ENCODE measurements at regions not wholly inside any gene's neighbourhood (a gene's known extent, or its start where the extent isn't known, plus 50 kb on each side); places are given as distances from the start of the nearest gene placed in this dataset.

GRCh38 chr2:12934146-12934756 is 217.5 kb downstream of the TRIB2 start:
- DNase-seq, result no peak

- DNase-seq, result no peak
Measured at GRCh38 chr2:12935222-12935621, 218.5 kb downstream of the TRIB2 start.

GRCh38 chr2:12935796-12936195 is 219.1 kb downstream of the TRIB2 start:
- no peak for DNase-seq

GRCh38 chr2:12941203-12941602 is 224.5 kb downstream of the TRIB2 start:
- DNase-seq, result no peak

- no peak for DNase-seq
Measured at GRCh38 chr2:12948231-12948960, 231.7 kb downstream of the TRIB2 start.

- DNase-seq, result no peak
Measured at GRCh38 chr2:12948961-12949353, 232.2 kb downstream of the TRIB2 start.

- DNase-seq, result no peak
Measured at GRCh38 chr2:12949406-12949805, 232.7 kb downstream of the TRIB2 start.

- DNase-seq, result no peak
Measured at GRCh38 chr2:12950174-12950573, 233.4 kb downstream of the TRIB2 start.

- DNase-seq, result no peak
Measured at GRCh38 chr2:12950957-12951656, 234.4 kb downstream of the TRIB2 start.

GRCh38 chr2:12951657-12951973 is 234.9 kb downstream of the TRIB2 start:
- DNase-seq, result no peak

GRCh38 chr2:12953596-12953995 is 236.9 kb downstream of the TRIB2 start:
- DNase-seq, result no peak

GRCh38 chr2:12955864-12956263 is 239.1 kb downstream of the TRIB2 start:
- no peak for DNase-seq

GRCh38 chr2:12957251-12957650 is 240.5 kb downstream of the TRIB2 start:
- DNase-seq, result no peak

GRCh38 chr2:12959935-12960334 is 243.2 kb downstream of the TRIB2 start:
- no peak for DNase-seq

GRCh38 chr2:12960671-12961070 is 243.9 kb downstream of the TRIB2 start:
- DNase-seq, result no peak

- DNase-seq, result no peak
Measured at GRCh38 chr2:12964904-12965539, 248.3 kb downstream of the TRIB2 start.

- DNase-seq, result no peak
Measured at GRCh38 chr2:12965540-12966269, 249.0 kb downstream of the TRIB2 start.

- no peak for DNase-seq
Measured at GRCh38 chr2:12967804-12968203, 251.1 kb downstream of the TRIB2 start.

GRCh38 chr2:12968399-12968798 is 251.7 kb downstream of the TRIB2 start:
- DNase-seq, result no peak

- DNase-seq, result no peak
Measured at GRCh38 chr2:12970861-12971260, 254.1 kb downstream of the TRIB2 start.

- DNase-seq, result no peak
Measured at GRCh38 chr2:12971581-12972365, 255.0 kb downstream of the TRIB2 start.
